Fibroblast of lung (primary cell): ENCODE measurements at regions not wholly inside any gene's neighbourhood (a gene's known extent, or its start where the extent isn't known, plus 50 kb on each side); places are given as distances from the start of the nearest gene placed in this dataset.
"Not testable (repeated sequence)": the region's sequence is repeated elsewhere in the genome, so short reads cannot be mapped to it uniquely, and the experiment has no call there.

ENCODE experiments used
- DNase-seq, 2 donors: peaks; one replicate each; pipeline versions ENCODE4 v3.0.0 to v3.0.0-alpha.2; 2010; ENCODE audit warnings: low read depth in 2 of 2
- H2AFZ ChIP-seq: 2 replicates; pipeline ENCODE4 v1.5.1; 2012; ENCODE audit warnings: low read length, control low read depth, inconsistent platforms
- H3K27ac ChIP-seq: 2 replicates; pipeline ENCODE4 v1.5.1; 2011; ENCODE audit warnings: low read length, control low read depth; ENCODE audit not compliant: insufficient read depth
- H3K27me3 ChIP-seq: 2 replicates; pipeline ENCODE4 v1.5.1; 2011; ENCODE audit warnings: mild to moderate bottlenecking, low read length; ENCODE audit not compliant: control insufficient read depth, insufficient read depth
- H3K36me3 ChIP-seq: 2 replicates; pipeline ENCODE4 v1.5.1; 2011; ENCODE audit warnings: low read length; ENCODE audit not compliant: control insufficient read depth, insufficient read depth
- H3K4me1 ChIP-seq: 2 replicates; pipeline ENCODE4 v1.5.1; 2011; ENCODE audit warnings: low read length; ENCODE audit not compliant: control insufficient read depth, insufficient read depth; ENCODE audit errors: extremely low read depth
- H3K4me2 ChIP-seq: 2 replicates; pipeline ENCODE4 v1.5.1; 2011; ENCODE audit warnings: low read length, control low read depth; ENCODE audit not compliant: insufficient read depth; ENCODE audit errors: extremely low read depth
- H3K4me3 ChIP-seq, 4 experiments: fragments of 200-600 bp in 1 of 4; sonication (generic) in 1 of 4; replicated peaks in 1 of 4; 2 replicates each; pipeline ENCODE4 v1.5.1; 2011 to 2016; ENCODE audit warnings: low read length in 4 of 4, low read depth in 3 of 4, mild to moderate bottlenecking in 3 of 4, control low read depth in 2 of 4, inconsistent platforms in 1 of 4, mixed read lengths in 1 of 4; ENCODE audit not compliant: insufficient read depth in 1 of 4; ENCODE audit errors: control extremely low read depth in 1 of 4
- H3K79me2 ChIP-seq: 2 replicates; pipeline ENCODE4 v1.5.1; 2012; ENCODE audit warnings: mild to moderate bottlenecking, low read length, inconsistent platforms; ENCODE audit not compliant: control insufficient read depth, insufficient read depth
- H3K9ac ChIP-seq: 2 replicates; pipeline ENCODE4 v1.5.1; 2011; ENCODE audit warnings: mild to moderate bottlenecking, low read length, control low read depth; ENCODE audit not compliant: insufficient read depth
- H3K9me3 ChIP-seq: 2 replicates; pipeline ENCODE4 v1.5.1; 2012; ENCODE audit warnings: low read depth, low read length; ENCODE audit not compliant: control insufficient read depth, insufficient read depth
- H4K20me1 ChIP-seq: 2 replicates; pipeline ENCODE4 v1.5.1; 2011; ENCODE audit warnings: low read length; ENCODE audit not compliant: control insufficient read depth, insufficient read depth; ENCODE audit errors: extremely low read depth
- EZH2 ChIP-seq: IDR thresholded peaks from 2 replicates; pipeline ENCODE4 v1.5.1; 2012; ENCODE audit warnings: low read length, control low read depth, mild to moderate bottlenecking; ENCODE audit errors: missing control alignments
- TF ChIP-seq, protein P1 (sequence below), 2 donors: IDR thresholded peaks in 1 of 2; conservative IDR thresholded peaks in 1 of 2; 1 replicate in 1 of 2; 2 replicates in 1 of 2; pipeline ENCODE4 v1.5.1; 2011 to 2012; ENCODE audit warnings: low read length in 2 of 2, control low read depth in 1 of 2, inconsistent platforms in 1 of 2, low read depth in 1 of 2, mild to moderate bottlenecking in 1 of 2

DNA sequence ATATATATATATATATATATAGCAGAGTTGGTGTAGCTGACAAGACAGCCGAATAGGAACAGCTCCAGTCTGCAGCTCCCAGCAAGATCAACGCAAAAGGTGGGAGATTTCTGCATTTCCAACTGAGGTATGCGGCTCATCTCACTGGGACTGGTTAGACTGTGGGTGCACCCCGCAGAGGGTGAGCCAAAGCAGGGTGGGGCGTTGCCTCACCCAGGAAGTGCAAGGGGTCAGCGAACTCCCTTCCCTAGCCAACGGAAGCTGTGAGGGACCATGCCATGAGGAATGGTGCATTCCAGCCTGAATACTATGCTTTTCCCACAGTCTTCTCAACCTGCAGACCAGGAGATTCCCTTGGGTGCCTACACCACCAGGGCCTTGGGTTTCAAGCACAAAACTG lies 81.7 kb upstream of the ST3GAL6 start:
- no peak for TF ChIP-seq EZH2
- TF ChIP-seq, protein P1, sequence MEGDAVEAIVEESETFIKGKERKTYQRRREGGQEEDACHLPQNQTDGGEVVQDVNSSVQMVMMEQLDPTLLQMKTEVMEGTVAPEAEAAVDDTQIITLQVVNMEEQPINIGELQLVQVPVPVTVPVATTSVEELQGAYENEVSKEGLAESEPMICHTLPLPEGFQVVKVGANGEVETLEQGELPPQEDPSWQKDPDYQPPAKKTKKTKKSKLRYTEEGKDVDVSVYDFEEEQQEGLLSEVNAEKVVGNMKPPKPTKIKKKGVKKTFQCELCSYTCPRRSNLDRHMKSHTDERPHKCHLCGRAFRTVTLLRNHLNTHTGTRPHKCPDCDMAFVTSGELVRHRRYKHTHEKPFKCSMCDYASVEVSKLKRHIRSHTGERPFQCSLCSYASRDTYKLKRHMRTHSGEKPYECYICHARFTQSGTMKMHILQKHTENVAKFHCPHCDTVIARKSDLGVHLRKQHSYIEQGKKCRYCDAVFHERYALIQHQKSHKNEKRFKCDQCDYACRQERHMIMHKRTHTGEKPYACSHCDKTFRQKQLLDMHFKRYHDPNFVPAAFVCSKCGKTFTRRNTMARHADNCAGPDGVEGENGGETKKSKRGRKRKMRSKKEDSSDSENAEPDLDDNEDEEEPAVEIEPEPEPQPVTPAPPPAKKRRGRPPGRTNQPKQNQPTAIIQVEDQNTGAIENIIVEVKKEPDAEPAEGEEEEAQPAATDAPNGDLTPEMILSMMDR (conservative IDR thresholded peaks at IDR 0.05 in 1 of 2, IDR thresholded peaks at IDR 0.05 in 1 of 2; ENCODE audit: low read depth in 1 of 2, low read length in 2 of 2), result no peak
- H2AFZ ChIP-seq, result no peak overlapping the region
- no peak overlapping the region for H3K9ac ChIP-seq
- no peak overlapping the region for H3K4me3 ChIP-seq
- no peak for DNase-seq
- no peak overlapping the region for H3K4me2 ChIP-seq
- H4K20me1 ChIP-seq, result no peaks in the 10 kb centered on the region
- no peaks in the 10 kb centered on the region for H3K27me3 ChIP-seq
- H3K9me3 ChIP-seq, result no peaks in the 10 kb centered on the region
- no peak overlapping the region for H3K27ac ChIP-seq
- H3K36me3 ChIP-seq, result no peaks in the 10 kb centered on the region
- no peaks in the 10 kb centered on the region for H3K4me1 ChIP-seq
- no peaks in the 10 kb centered on the region for H3K79me2 ChIP-seq

DNA sequence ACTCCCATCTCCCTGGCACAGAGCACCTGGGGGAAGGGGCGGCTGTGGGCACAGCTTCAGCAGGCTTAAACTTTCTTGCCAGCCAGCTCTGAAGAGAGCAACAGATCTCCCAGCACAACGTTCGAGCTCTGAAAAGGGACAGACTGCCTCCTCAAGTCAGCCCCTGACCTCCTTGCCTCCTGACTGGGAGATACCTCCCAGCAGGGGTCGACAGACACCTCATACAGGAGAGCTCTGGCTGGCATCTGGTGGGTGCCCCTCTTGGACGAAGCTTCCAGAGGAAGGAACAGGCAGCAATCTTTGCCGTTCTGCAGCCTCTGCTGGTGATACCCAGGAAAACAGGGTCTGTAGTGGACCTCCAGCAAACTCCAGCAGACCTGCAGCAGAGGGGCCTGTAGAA lies 80.7 kb upstream of the ST3GAL6 start:
- H3K9me3 ChIP-seq, H2AFZ ChIP-seq, H3K27ac ChIP-seq, DNase-seq, H3K4me3 ChIP-seq, H3K4me1 ChIP-seq, H3K9ac ChIP-seq, H4K20me1 ChIP-seq, H3K79me2 ChIP-seq, H3K4me2 ChIP-seq, H3K36me3 ChIP-seq, H3K27me3 ChIP-seq: not testable (repeated sequence)

DNA sequence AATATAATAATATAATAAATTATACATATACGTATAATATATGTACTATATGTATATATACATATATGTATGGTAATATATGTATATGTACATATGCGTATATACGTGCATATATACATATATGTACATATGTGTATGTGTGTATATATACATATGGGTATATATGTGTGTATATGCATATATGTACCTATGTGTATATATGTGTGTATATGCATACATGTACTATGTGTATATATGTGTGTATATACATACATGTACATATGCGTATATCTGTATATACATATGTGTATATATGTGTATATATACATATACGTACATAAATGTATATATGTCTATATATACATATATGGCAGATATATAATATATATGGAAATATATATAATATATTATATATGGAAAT lies 74.8 kb upstream of the ST3GAL6 start:
- Histone ChIP-seq H3K27ac (no peak overlapping the region), H4K20me1 (no peaks in the 10 kb centered on the region), H3K79me2 (no peaks in the 10 kb centered on the region)

More for the DNA sequence above, 74.8 kb upstream of the ST3GAL6 start:
- TF ChIP-seq, protein P1 (conservative IDR thresholded peaks at IDR 0.05 in 1 of 2, IDR thresholded peaks at IDR 0.05 in 1 of 2; ENCODE audit: low read depth in 1 of 2, low read length in 2 of 2), result no peak
- no peak for TF ChIP-seq EZH2
- Histone ChIP-seq H3K4me3 (no peak overlapping the region), H2AFZ (no peak overlapping the region), H3K9me3 (no peaks in the 10 kb centered on the region), H3K4me1 (no peaks in the 10 kb centered on the region), H3K27me3 (no peaks in the 10 kb centered on the region), H3K9ac (no peak overlapping the region), H3K4me2 (no peak overlapping the region), H3K36me3 (no peaks in the 10 kb centered on the region)
- DNase-seq, result no peak
